Progenitor cell of endocrine pancreas (in vitro differentiated cells): ENCODE measurements at regions not wholly inside any gene's neighbourhood (a gene's known extent, or its start where the extent isn't known, plus 50 kb on each side); places are given as distances from the start of the nearest gene placed in this dataset.

Experiments used
- DNase-seq: peaks from one replicate; pipeline ENCODE4 v3.0.0; 2021; ENCODE audit warnings: low spot score; ENCODE audit not compliant: unreplicated experiment
- H3K27ac Mint-ChIP-seq: 2 replicates; pipeline ENCODE4 v1.8.0; 2021; ENCODE audit warnings: mild to moderate bottlenecking, moderate library complexity, mixed read lengths
- H3K27me3 Mint-ChIP-seq: 2 replicates; pipeline ENCODE4 v1.8.0; 2021; ENCODE audit warnings: mixed read lengths
- H3K36me3 Mint-ChIP-seq: 2 replicates; pipeline ENCODE4 v1.8.0; 2022; ENCODE audit warnings: mixed read lengths; ENCODE audit not compliant: insufficient read depth
- H3K4me1 Mint-ChIP-seq: 2 replicates; pipeline ENCODE4 v1.8.0; 2021; ENCODE audit warnings: low read depth, mixed read lengths
- H3K4me3 Mint-ChIP-seq: 2 replicates; pipeline ENCODE4 v1.8.0; 2021; ENCODE audit warnings: low read depth, mild to moderate bottlenecking, moderate library complexity, mixed read lengths
- H3K9me3 Mint-ChIP-seq: 2 replicates; pipeline ENCODE4 v1.8.0; 2021; ENCODE audit warnings: low read depth, mixed read lengths
- TF ChIP-seq, protein P1 (sequence below): fragments of 200-600 bp; sonication (generic); IDR thresholded peaks from one replicate; pipeline ENCODE4 v1.5.0; 2021; ENCODE audit warnings: antibody characterized with exemption, mild to moderate bottlenecking; ENCODE audit not compliant: unreplicated experiment

DNA sequence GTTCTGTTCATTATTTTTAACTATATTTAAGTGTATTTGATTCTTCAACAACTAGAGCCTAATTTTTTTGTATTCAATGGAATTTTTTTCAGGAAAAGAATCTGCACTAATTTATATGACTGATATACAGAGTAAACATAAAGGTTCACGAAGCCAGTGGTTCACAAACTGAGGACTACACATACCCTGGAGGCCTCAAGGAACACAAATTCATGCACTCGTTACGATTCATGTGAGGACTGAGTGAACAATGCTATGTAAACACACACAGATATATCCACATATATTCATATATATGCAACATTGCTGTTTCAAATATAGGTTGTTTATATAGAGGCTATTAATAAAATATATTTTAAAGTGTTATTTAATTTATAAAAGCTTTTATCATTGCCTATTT is 137.8 kb downstream of the PHLDA1 start:
- H3K27ac Mint-ChIP-seq = no peak overlapping the region
- peaks cover 12% of the 10 kb centered on the region for H3K4me1 Mint-ChIP-seq
- no peak overlapping the region for H3K4me3 Mint-ChIP-seq
- TF ChIP-seq, protein P1, sequence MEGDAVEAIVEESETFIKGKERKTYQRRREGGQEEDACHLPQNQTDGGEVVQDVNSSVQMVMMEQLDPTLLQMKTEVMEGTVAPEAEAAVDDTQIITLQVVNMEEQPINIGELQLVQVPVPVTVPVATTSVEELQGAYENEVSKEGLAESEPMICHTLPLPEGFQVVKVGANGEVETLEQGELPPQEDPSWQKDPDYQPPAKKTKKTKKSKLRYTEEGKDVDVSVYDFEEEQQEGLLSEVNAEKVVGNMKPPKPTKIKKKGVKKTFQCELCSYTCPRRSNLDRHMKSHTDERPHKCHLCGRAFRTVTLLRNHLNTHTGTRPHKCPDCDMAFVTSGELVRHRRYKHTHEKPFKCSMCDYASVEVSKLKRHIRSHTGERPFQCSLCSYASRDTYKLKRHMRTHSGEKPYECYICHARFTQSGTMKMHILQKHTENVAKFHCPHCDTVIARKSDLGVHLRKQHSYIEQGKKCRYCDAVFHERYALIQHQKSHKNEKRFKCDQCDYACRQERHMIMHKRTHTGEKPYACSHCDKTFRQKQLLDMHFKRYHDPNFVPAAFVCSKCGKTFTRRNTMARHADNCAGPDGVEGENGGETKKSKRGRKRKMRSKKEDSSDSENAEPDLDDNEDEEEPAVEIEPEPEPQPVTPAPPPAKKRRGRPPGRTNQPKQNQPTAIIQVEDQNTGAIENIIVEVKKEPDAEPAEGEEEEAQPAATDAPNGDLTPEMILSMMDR = no peak
- no peaks in the 10 kb centered on the region for H3K27me3 Mint-ChIP-seq
- H3K9me3 Mint-ChIP-seq = no peaks in the 10 kb centered on the region
- H3K36me3 Mint-ChIP-seq = no peaks in the 10 kb centered on the region
- no peak for DNase-seq

DNA sequence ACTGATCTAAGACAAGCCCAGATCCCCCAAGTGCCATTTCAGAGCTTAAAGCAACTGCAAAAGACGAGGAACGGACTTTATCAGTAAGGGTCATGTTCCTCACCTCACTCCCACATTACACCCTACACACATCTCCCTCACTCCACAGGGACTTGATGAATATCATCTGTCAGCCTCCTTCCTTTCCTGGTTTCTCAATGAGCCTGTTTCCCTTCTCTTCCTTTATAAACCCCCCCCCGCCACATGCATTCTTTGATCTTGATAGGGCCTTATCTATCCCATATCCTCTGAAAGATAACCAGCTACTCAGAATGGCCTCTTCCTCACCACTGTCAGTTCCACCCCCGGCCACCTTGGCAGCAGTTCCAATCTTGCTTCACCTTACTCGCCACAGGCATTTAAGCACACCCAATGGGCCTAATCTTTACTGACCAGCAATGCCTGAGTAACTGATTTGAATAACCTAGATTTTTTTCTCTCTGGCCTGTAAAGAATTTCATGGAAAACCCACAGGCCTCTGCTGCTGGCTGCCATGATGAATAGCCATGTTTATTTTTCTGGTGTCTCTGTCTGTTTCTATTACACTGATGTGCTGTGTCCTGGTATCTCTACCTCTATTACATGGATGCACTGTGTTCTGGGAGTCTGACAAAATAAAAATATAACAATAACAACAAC is 138.7 kb downstream of the PHLDA1 start:
- Mint-ChIP-seq H3K36me3 (no peaks in the 10 kb centered on the region), H3K9me3 (no peaks in the 10 kb centered on the region), H3K4me1 (peaks cover 13% of the 10 kb centered on the region), H3K27ac (no peak overlapping the region), H3K27me3 (no peaks in the 10 kb centered on the region), H3K4me3 (no peak overlapping the region)
- TF ChIP-seq, protein P1 = no peak
- DNase-seq = no peak

DNA sequence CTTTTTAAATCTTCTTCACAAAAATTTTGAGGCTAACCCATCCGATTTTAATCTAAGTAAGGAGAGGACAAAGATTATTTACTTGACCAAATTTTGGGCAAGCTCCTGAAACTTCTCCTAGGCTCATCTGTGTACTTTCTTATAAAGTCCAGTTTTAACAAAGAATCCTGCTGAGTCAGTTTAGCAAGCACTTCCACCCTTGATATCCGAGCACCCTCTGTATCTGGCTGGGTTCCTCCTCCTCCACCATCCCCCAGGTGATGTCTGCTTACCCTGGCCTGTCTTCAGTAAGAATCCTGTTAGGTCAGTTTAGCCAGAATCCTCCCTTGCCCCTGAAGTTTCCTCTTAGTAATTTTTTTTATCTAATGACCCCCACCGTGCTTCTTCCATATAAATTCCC is 140.5 kb downstream of the PHLDA1 start:
- Mint-ChIP-seq H3K4me3 (no peak overlapping the region), H3K4me1 (peaks cover 13% of the 10 kb centered on the region), H3K27ac (no peak overlapping the region), H3K27me3 (no peaks in the 10 kb centered on the region), H3K36me3 (no peaks in the 10 kb centered on the region), H3K9me3 (no peaks in the 10 kb centered on the region)
- TF ChIP-seq, protein P1 = no peak
- DNase-seq = no peak

DNA sequence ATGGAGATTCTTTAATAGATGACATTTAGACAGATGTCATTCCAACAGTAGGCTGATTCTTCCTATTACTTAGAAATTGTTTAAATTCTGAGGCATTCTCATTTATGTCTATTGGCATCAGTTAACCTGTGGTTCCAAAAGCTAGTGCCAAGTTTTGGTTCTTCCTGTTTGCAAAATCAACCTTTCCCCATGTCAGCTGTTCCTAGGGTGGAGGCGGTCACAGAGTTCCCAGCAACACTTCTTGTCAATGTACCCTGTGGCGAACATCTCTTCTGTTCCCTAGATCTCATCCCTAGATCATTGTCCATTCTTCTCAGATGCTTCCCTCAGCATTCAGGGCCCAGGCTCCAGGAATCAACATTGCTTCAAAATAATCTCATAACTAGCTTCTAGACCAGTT is 140.9 kb downstream of the PHLDA1 start:
- Mint-ChIP-seq H3K4me1 (peaks cover 13% of the 10 kb centered on the region), H3K27me3 (no peaks in the 10 kb centered on the region), H3K36me3 (no peaks in the 10 kb centered on the region), H3K4me3 (no peak overlapping the region), H3K27ac (no peak overlapping the region), H3K9me3 (no peaks in the 10 kb centered on the region)
- no peak for DNase-seq
- TF ChIP-seq, protein P1 = no peak

DNA sequence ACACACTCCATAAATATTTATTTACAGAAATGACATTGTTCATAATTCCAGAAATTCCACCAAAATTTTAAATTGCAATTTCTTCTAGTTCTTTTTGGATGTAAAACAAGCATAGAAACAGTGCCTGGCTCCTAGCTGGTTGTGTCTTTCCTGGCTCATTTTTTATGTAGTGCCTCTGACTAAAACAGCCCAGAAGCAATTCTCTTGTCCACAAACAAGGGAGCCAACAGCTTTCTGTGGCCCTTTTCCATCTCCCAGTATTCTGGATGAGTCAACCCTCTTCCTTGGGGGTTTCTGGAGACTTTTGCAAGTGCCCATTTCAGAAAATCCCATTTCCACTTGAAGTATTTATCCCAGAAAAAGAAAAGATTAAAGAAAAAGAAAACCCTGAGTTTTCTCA is 141.4 kb downstream of the PHLDA1 start:
- Mint-ChIP-seq H3K4me3 (no peak overlapping the region), H3K36me3 (no peaks in the 10 kb centered on the region), H3K27me3 (no peaks in the 10 kb centered on the region), H3K4me1 (peaks cover 13% of the 10 kb centered on the region), H3K9me3 (no peaks in the 10 kb centered on the region), H3K27ac (no peak overlapping the region)
- TF ChIP-seq, protein P1 = no peak
- DNase-seq = no peak
